Ishikawa (cell line): ENCODE measurements at regions not wholly inside any gene's neighbourhood (a gene's known extent, or its start where the extent isn't known, plus 50 kb on each side); places are given as distances from the start of the nearest gene placed in this dataset.

Experiments used
- REST ChIP-seq: IDR thresholded peaks from 2 replicates; pipeline ENCODE4 v1.6.1; 2012; ENCODE audit warnings: low read depth, mild to moderate bottlenecking
- YY1 ChIP-seq: IDR thresholded peaks from 2 replicates; pipeline ENCODE4 v1.6.1; 2012; ENCODE audit warnings: low read depth

DNA sequence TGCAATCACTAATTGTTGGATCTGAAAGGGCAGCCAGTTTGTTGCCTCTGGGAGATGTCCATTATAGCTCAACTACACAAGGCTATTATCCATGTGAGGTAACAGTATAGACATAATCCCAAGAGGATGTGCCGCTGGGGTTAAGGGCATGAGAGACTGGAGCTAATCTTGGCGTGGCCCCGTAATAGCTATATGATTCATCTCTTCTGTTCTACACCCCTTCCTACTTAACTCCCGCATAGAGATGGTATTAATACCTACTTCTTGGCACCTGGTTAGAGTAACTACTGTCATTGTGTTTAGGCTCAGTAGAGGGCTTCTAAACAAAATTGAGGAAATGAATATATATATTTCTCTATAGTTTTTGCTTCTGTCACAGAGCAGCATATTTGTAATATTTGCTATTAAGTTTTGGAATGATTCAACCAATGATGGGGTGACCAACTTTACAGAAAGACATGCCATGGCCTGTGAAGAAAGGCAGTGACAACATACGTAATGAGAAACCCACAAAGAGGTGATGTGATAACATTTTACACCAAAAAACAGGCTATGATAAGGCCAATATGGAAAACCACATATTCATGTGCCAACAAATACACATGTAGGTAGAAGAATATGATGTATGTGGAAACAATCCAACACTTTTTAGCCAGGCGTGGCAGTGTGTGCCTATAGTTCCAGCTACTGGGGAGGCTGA is 76.8 kb upstream of the DPH6 start:
- TF ChIP-seq YY1 (no peak), REST (no peak)
